ENCODE measurements at regions not wholly inside any gene's neighbourhood (a gene's known extent, or its start where the extent isn't known, plus 50 kb on each side); places are given as distances from the start of the nearest gene placed in this dataset.

GRCh38 chr4:155122382-155122781 lies 86.1 kb upstream of the NPY2R start:
- no peak for DNase-seq (ENCODE audit: low read depth)
- TF ChIP-seq, protein P1, sequence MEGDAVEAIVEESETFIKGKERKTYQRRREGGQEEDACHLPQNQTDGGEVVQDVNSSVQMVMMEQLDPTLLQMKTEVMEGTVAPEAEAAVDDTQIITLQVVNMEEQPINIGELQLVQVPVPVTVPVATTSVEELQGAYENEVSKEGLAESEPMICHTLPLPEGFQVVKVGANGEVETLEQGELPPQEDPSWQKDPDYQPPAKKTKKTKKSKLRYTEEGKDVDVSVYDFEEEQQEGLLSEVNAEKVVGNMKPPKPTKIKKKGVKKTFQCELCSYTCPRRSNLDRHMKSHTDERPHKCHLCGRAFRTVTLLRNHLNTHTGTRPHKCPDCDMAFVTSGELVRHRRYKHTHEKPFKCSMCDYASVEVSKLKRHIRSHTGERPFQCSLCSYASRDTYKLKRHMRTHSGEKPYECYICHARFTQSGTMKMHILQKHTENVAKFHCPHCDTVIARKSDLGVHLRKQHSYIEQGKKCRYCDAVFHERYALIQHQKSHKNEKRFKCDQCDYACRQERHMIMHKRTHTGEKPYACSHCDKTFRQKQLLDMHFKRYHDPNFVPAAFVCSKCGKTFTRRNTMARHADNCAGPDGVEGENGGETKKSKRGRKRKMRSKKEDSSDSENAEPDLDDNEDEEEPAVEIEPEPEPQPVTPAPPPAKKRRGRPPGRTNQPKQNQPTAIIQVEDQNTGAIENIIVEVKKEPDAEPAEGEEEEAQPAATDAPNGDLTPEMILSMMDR (IDR thresholded peaks at IDR 0.05; ENCODE audit: control insufficient read depth, insufficient read depth, low read depth, low read length, missing control alignments): no peak
- H3K4me3 ChIP-seq (ENCODE audit: control insufficient read depth, low read depth, low read length): no peak overlapping the region

GRCh38 chr4:155134136-155134535 lies 74.3 kb upstream of the NPY2R start:
- no peak overlapping the region for H3K4me3 ChIP-seq (ENCODE audit: control insufficient read depth, low read depth, low read length)
- TF ChIP-seq, protein P1 (IDR thresholded peaks at IDR 0.05; ENCODE audit: control insufficient read depth, insufficient read depth, low read depth, low read length, missing control alignments): no peak
- no peak for DNase-seq (ENCODE audit: low read depth)

- H3K4me3 ChIP-seq (ENCODE audit: control insufficient read depth, low read depth, low read length): no peak overlapping the region
- TF ChIP-seq, protein P1 (IDR thresholded peaks at IDR 0.05; ENCODE audit: control insufficient read depth, insufficient read depth, low read depth, low read length, missing control alignments): no peak
- no peak for DNase-seq (ENCODE audit: low read depth)
Observed at GRCh38 chr4:155140889-155141288, 67.5 kb upstream of the NPY2R start.

DNA sequence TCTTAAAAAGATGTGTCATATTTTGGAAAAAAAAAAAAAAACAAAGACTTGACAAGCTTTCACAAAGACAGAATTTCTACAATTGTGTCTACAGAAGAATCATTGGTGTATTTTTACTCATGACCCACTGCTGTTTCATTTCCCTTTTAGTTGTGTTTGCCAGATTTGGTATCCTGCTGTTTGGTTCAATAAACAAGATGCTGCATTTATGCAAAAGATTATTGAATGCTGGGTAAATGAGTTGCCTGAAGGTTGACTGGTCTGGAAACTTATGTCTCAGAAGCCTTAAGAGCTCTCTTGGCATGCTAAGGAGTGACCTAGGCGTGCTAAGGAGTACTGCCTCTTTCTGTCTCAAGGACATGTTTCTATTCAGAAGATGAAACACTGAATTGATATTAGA lies 64.9 kb upstream of the NPY2R start:
- no peak for DNase-seq (ENCODE audit: low read depth)
- TF ChIP-seq, protein P1 (IDR thresholded peaks at IDR 0.05; ENCODE audit: control insufficient read depth, insufficient read depth, low read depth, low read length, missing control alignments): no peak

More for the DNA sequence above, 64.9 kb upstream of the NPY2R start:
- no peak overlapping the region for H3K4me3 ChIP-seq (ENCODE audit: control insufficient read depth, low read depth, low read length)

Measured in AG09309 (cell line).